ENCODE measurements at regions not wholly inside any gene's neighbourhood (a gene's known extent, or its start where the extent isn't known, plus 50 kb on each side); places are given as distances from the start of the nearest gene placed in this dataset.
"Not testable (repeated sequence)": the region's sequence is repeated elsewhere in the genome, so short reads cannot be mapped to it uniquely, and the experiment has no call there.

DNA sequence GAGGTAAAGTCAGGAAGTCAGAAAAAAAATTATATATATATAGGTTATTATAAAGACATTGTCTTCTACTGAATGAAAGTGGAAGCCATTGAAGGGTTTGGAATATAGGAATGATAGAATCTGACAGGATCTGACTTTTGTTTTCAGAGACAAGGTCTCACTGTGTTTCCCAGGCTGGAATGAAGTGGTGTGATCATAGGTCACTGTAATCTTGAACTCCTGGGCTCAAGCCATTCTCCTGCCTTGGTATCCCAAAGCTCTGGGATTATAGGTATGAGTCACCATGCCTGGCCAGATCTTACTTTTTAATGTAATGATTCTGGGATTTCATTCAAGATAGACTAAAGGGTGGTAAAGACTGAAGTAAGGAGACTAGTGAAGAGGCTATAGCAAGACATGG lies 91.6 kb upstream of the RGPD2 start:
- not testable (repeated sequence) for TF ChIP-seq TOX (CRISPR knock-in tag; IDR thresholded peaks at IDR 0.05; ENCODE audit: borderline replicate concordance); ARNTL (CRISPR knock-in tag; IDR thresholded peaks at IDR 0.05; ENCODE audit: borderline replicate concordance, low read depth); ZFP30 (CRISPR knock-in tag; IDR thresholded peaks at IDR 0.05); ZNF565 (CRISPR knock-in tag; conservative IDR thresholded peaks at IDR 0.05; ENCODE audit: low read depth); RARB (CRISPR knock-in tag; IDR thresholded peaks at IDR 0.05); ZNF8 (CRISPR knock-in tag; IDR thresholded peaks at IDR 0.05); ZNF70 (CRISPR knock-in tag; IDR thresholded peaks at IDR 0.05)
- TF ChIP-seq, protein P1, sequence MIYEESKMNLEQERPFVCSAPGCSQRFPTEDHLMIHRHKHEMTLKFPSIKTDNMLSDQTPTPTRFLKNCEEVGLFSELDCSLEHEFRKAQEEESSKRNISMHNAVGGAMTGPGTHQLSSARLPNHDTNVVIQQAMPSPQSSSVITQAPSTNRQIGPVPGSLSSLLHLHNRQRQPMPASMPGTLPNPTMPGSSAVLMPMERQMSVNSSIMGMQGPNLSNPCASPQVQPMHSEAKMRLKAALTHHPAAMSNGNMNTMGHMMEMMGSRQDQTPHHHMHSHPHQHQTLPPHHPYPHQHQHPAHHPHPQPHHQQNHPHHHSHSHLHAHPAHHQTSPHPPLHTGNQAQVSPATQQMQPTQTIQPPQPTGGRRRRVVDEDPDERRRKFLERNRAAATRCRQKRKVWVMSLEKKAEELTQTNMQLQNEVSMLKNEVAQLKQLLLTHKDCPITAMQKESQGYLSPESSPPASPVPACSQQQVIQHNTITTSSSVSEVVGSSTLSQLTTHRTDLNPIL (CRISPR knock-in tag; IDR thresholded peaks at IDR 0.05; ENCODE audit: low read depth) = not testable (repeated sequence)
- TF ChIP-seq, protein P2, sequence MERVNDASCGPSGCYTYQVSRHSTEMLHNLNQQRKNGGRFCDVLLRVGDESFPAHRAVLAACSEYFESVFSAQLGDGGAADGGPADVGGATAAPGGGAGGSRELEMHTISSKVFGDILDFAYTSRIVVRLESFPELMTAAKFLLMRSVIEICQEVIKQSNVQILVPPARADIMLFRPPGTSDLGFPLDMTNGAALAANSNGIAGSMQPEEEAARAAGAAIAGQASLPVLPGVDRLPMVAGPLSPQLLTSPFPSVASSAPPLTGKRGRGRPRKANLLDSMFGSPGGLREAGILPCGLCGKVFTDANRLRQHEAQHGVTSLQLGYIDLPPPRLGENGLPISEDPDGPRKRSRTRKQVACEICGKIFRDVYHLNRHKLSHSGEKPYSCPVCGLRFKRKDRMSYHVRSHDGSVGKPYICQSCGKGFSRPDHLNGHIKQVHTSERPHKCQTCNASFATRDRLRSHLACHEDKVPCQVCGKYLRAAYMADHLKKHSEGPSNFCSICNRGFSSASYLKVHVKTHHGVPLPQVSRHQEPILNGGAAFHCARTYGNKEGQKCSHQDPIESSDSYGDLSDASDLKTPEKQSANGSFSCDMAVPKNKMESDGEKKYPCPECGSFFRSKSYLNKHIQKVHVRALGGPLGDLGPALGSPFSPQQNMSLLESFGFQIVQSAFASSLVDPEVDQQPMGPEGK (CRISPR knock-in tag; IDR thresholded peaks at IDR 0.05; ENCODE audit: borderline replicate concordance) = not testable (repeated sequence)
